Left lung (tissue), 4 donors: ENCODE measurements at regions not wholly inside any gene's neighbourhood (a gene's known extent, or its start where the extent isn't known, plus 50 kb on each side); places are given as distances from the start of the nearest gene placed in this dataset.
"Not testable (repeated sequence)": the region's sequence is repeated elsewhere in the genome, so short reads cannot be mapped to it uniquely, and the experiment has no call there.

ENCODE experiments used
- ATAC-seq: fragments of 200-7000 bp; cut with Tn5 transposase; one replicate; pipeline ENCODE4 v1.9.1; 2020; ENCODE audit warnings: moderate library complexity
- DNase-seq, 4 donors: peaks; one replicate each; pipeline ENCODE4 v3.0.0-alpha.2; 2013 to 2020
- H3K27ac ChIP-seq, 2 donors: fragments of 200-600 bp; sonication (generic) in 1 of 2; one replicate each; pipeline versions ENCODE4 v1.5.0 to v1.8.0; 2020 to 2021
- H3K27me3 ChIP-seq, 2 donors: fragments of 200-600 bp; sonication (generic) in 1 of 2; one replicate each; pipeline versions ENCODE4 v1.5.0 to v1.8.0; 2020 to 2021
- H3K36me3 ChIP-seq, 2 donors: fragments of 200-600 bp; sonication (generic) in 1 of 2; one replicate each; pipeline versions ENCODE4 v1.5.0 to v1.8.0; 2020 to 2021
- H3K4me1 ChIP-seq, 2 donors: fragments of 200-600 bp; one replicate each; pipeline ENCODE4 v1.8.0; 2021
- H3K4me3 ChIP-seq, 2 donors: fragments of 200-600 bp; sonication (generic) in 1 of 2; one replicate each; pipeline versions ENCODE4 v1.5.0 to v1.8.0; 2020 to 2021; ENCODE audit warnings: mild to moderate bottlenecking in 1 of 2
- H3K9me3 ChIP-seq, 2 donors: fragments of 200-600 bp; sonication (generic) in 1 of 2; one replicate each; pipeline versions ENCODE4 v1.5.0 to v1.8.0; 2020 to 2021
- CTCF ChIP-seq, 2 donors: fragments of 200-600 bp; sonication (generic) in 1 of 2; IDR thresholded peaks; one replicate each; pipeline versions ENCODE4 v1.5.0 to v1.8.0; 2021; ENCODE audit warnings: antibody characterized with exemption in 2 of 2
- intact Hi-C, 2 donors: fragments of 100-400 bp; cut with DNase I; formaldehyde crosslinking; loops; one replicate each; pipeline versions ENCODE4 v1.11.2 to v1.14.2; 2022
- donor health status: DM: no; HTN: yes; CAD: no.
- donor health status: DM: no; HTN: no; CAD: no.

GRCh38 chr16:63410594-63410993 is 1374.4 kb upstream of the CDH8 start:
- Histone ChIP-seq H3K4me1 (no peaks in the 10 kb centered on the region), H3K9me3 (no peaks in the 10 kb centered on the region), H3K36me3 (no peaks in the 10 kb centered on the region), H3K27me3 (no peaks in the 10 kb centered on the region), H3K27ac (no peak overlapping the region), H3K4me3 (no peak overlapping the region)
- no peak for ATAC-seq
- no peak for DNase-seq
- intact Hi-C loops = no loop called here
- TF ChIP-seq CTCF (IDR thresholded peaks at IDR 0.05) = no peak

GRCh38 chr16:63403792-63404191 is 1367.6 kb upstream of the CDH8 start:
- Histone ChIP-seq H3K4me1 (no peaks in the 10 kb centered on the region), H3K27me3 (no peaks in the 10 kb centered on the region), H3K4me3 (no peak overlapping the region), H3K36me3 (no peaks in the 10 kb centered on the region), H3K27ac (no peak overlapping the region), H3K9me3 (no peaks in the 10 kb centered on the region)
- DNase-seq = peak in 1 of 4 donors; percentile 49
- ATAC-seq = no peak
- intact Hi-C loops = no loop called here
- TF ChIP-seq CTCF (IDR thresholded peaks at IDR 0.05) = no peak

GRCh38 chr16:63388277-63388676 is 1352.0 kb upstream of the CDH8 start:
- H3K27me3 ChIP-seq, intact Hi-C loops, H3K4me1 ChIP-seq, H3K36me3 ChIP-seq, H3K9me3 ChIP-seq, H3K27ac ChIP-seq, H3K4me3 ChIP-seq, ATAC-seq: not testable (repeated sequence)
- peak in 1 of 4 donors; percentile 51 for DNase-seq

GRCh38 chr16:63385714-63386432 is 1349.6 kb upstream of the CDH8 start:
- no peak for TF ChIP-seq CTCF (IDR thresholded peaks at IDR 0.05)
- H3K4me1 ChIP-seq = no peaks in the 10 kb centered on the region
- H3K4me3 ChIP-seq = no peak overlapping the region
- intact Hi-C loops = no loop called here
- no peaks in the 10 kb centered on the region for H3K36me3 ChIP-seq
- no peaks in the 10 kb centered on the region for H3K9me3 ChIP-seq
- DNase-seq (no peak), ATAC-seq (no peak)
- no peaks in the 10 kb centered on the region for H3K27me3 ChIP-seq
- no peak overlapping the region for H3K27ac ChIP-seq

GRCh38 chr16:63373744-63374143 is 1337.5 kb upstream of the CDH8 start:
- no peaks in the 10 kb centered on the region for H3K4me1 ChIP-seq
- H3K36me3 ChIP-seq = no peaks in the 10 kb centered on the region
- no peak for TF ChIP-seq CTCF (IDR thresholded peaks at IDR 0.05)
- DNase-seq (no peak), ATAC-seq (no peak)
- H3K27me3 ChIP-seq = no peaks in the 10 kb centered on the region
- H3K27ac ChIP-seq = no peak overlapping the region
- intact Hi-C loops = no loop called here
- no peaks in the 10 kb centered on the region for H3K9me3 ChIP-seq
- H3K4me3 ChIP-seq = no peak overlapping the region

GRCh38 chr16:63372815-63373214 is 1336.6 kb upstream of the CDH8 start:
- TF ChIP-seq CTCF (IDR thresholded peaks at IDR 0.05) = no peak
- no peak overlapping the region for H3K4me3 ChIP-seq
- ATAC-seq (no peak), DNase-seq (no peak)
- intact Hi-C loops = no loop called here
- H3K4me1 ChIP-seq = no peaks in the 10 kb centered on the region
- H3K36me3 ChIP-seq = no peaks in the 10 kb centered on the region
- no peak overlapping the region for H3K27ac ChIP-seq
- no peaks in the 10 kb centered on the region for H3K27me3 ChIP-seq
- no peaks in the 10 kb centered on the region for H3K9me3 ChIP-seq
